DOHH2 (cell line): ENCODE measurements at regions not wholly inside any gene's neighbourhood (a gene's known extent, or its start where the extent isn't known, plus 50 kb on each side); places are given as distances from the start of the nearest gene placed in this dataset.

Source experiments
- CTCF ChIP-seq: fragments of 200-600 bp; sonication (generic); IDR thresholded peaks from one replicate; pipeline ENCODE4 v1.5.1; 2014; ENCODE audit warnings: antibody characterized with exemption, mild to moderate bottlenecking, low read depth, low read length; ENCODE audit not compliant: poor library complexity, severe bottlenecking
- EZH2phosphoT487 ChIP-seq: fragments of 200-600 bp; sonication (generic); IDR thresholded peaks from 2 replicates; pipeline ENCODE4 v1.6.1; 2017; ENCODE audit warnings: borderline replicate concordance, mild to moderate bottlenecking, antibody characterized with exemption, low read length, moderate library complexity, mixed read lengths

- TF ChIP-seq CTCF (peak; percentile 22), EZH2phosphoT487 (no peak)
Observed at GRCh38 chr2:37812414-37812813, 112.7 kb upstream of the RMDN2 start.
